Fibroblast of lung (primary cell): ENCODE measurements at regions not wholly inside any gene's neighbourhood (a gene's known extent, or its start where the extent isn't known, plus 50 kb on each side); places are given as distances from the start of the nearest gene placed in this dataset.

Experiments
- CTCF ChIP-seq, 2 donors: IDR thresholded peaks in 1 of 2; conservative IDR thresholded peaks in 1 of 2; 1 replicate in 1 of 2; 2 replicates in 1 of 2; pipeline ENCODE4 v1.5.1; 2011 to 2012; ENCODE audit warnings: low read length in 2 of 2, control low read depth in 1 of 2, inconsistent platforms in 1 of 2, low read depth in 1 of 2, mild to moderate bottlenecking in 1 of 2
- EZH2 ChIP-seq: IDR thresholded peaks from 2 replicates; pipeline ENCODE4 v1.5.1; 2012; ENCODE audit warnings: low read length, control low read depth, mild to moderate bottlenecking; ENCODE audit errors: missing control alignments

GRCh38 chr21:35976929-35977328 is 83.4 kb downstream of the SETD4 start:
- TF ChIP-seq CTCF (conservative IDR thresholded peaks at IDR 0.05 in 1 of 2, IDR thresholded peaks at IDR 0.05 in 1 of 2; ENCODE audit: low read depth in 1 of 2, low read length in 2 of 2) (no peak), EZH2 (no peak)
